Sigmoid colon (tissue), 6 donors: ENCODE measurements at regions not wholly inside any gene's neighbourhood (a gene's known extent, or its start where the extent isn't known, plus 50 kb on each side); places are given as distances from the start of the nearest gene placed in this dataset.

Experiments
- DNase-seq: peaks from one replicate; pipeline ENCODE4 v3.0.0-alpha.2; 2019
- H3K27ac ChIP-seq, 4 donors: fragments of 200-600 bp; sonication (generic); one replicate each; pipeline ENCODE4 v1.5.1; 2016 to 2019; ENCODE audit warnings: mild to moderate bottlenecking in 1 of 4
- H3K27me3 ChIP-seq, 3 donors: fragments of 200-600 bp; sonication (generic); one replicate each; pipeline ENCODE4 v1.5.1; 2019; ENCODE audit warnings: mild to moderate bottlenecking in 1 of 3
- H3K36me3 ChIP-seq, 4 donors: fragments of 200-600 bp; sonication (generic); one replicate each; pipeline ENCODE4 v1.5.1; 2016 to 2019
- H3K4me1 ChIP-seq, 4 donors: fragments of 200-600 bp; sonication (generic); one replicate each; pipeline ENCODE4 v1.5.1; 2017 to 2019
- H3K4me3 ChIP-seq, 4 donors: fragments of 200-600 bp; sonication (generic); one replicate each; pipeline ENCODE4 v1.5.1; 2017 to 2019; ENCODE audit warnings: mild to moderate bottlenecking in 2 of 4, moderate library complexity in 1 of 4
- H3K9me3 ChIP-seq, 4 donors: fragments of 200-600 bp in 3 of 4; sonication (generic) in 3 of 4; one replicate each; pipeline versions ENCODE4 v1.5.1 to v1.6.1; 2013 to 2019
- EP300 ChIP-seq, 4 donors: sonication (generic); formaldehyde crosslinking; IDR thresholded peaks; one replicate each; pipeline ENCODE4 v1.6.1; 2017; ENCODE audit warnings: antibody characterized with exemption in 4 of 4
- POLR2A ChIP-seq, 2 donors: fragments of 450-650 bp; IDR thresholded peaks; one replicate each; pipeline ENCODE4 v1.6.1; 2016; ENCODE audit warnings: antibody characterized with exemption in 2 of 2, mild to moderate bottlenecking in 2 of 2, moderate library complexity in 2 of 2
- POLR2AphosphoS5 ChIP-seq, 4 donors: sonication (generic); formaldehyde crosslinking; IDR thresholded peaks; one replicate each; pipeline ENCODE4 v1.6.1; 2017; ENCODE audit warnings: antibody characterized with exemption in 4 of 4
- WGBS, 2 donors: extraction: QIAGEN DNeasy Blood & Tissue Kit; methylation state at CpG; one replicate each; pipeline ENCODE4 v1.1.7; 2013; 5-methylcytosine and 5-hydroxymethylcytosine counted together
- intact Hi-C: fragments of 100-400 bp; cut with DNase I; formaldehyde crosslinking; loops from one replicate; pipeline ENCODE4 v1.15.1; 2023
- TF ChIP-seq, protein P1 (sequence below), 4 experiments: fragments of 450-650 bp in 3 of 4; fragments of 200-600 bp in 1 of 4; IDR thresholded peaks; one replicate each; pipeline ENCODE4 v1.5.1; 2016 to 2019; ENCODE audit warnings: antibody characterized with exemption in 4 of 4, mild to moderate bottlenecking in 3 of 4, moderate library complexity in 2 of 4
- donor health status: healthy with polysubstance abuse.
- donor health status: healthy.

DNA sequence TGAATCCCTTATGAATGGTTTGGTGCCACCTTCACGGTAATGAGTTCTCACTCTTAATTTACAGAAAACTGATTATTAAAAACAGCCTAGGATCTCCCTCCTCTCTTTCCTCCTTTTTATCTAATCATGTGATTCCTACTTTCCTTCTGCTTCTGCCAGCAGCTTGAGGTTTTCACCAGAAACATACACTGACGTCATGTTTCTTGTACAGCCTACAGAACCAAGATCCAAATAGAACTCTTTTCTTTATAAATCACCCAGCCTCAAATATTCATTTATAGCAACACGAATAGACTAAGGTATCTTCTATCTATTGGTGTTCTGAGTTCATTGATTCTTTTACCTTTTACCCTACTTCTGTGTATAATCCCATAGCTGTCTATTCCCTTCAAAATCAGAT, 388.9 kb upstream of the CDH10 start:
- WGBS, 2 donors, result 77 to 79% methylated on average over 3 of the region's 3 CpGs
- intact Hi-C loops, result no loop called here
- DNase-seq, result no peak

DNA sequence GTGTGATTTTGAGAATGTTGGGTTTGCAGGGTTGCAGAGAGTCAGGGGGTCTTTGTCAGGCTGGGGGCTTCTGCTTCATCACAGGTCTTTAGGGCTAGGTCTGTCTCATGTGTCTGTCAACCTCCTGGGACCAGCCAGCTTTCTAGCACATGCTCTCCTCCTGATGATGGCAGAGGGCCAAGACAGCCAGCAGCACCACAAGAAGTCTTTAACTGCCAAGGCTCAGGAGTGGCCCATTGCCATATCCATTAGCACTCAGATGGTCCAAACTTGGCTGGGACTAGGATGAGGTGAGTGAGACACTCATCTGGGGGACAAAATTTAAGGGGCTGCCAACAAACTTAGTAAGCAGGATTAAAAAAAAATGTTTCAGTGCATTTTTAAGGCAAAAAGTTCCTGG, 384.2 kb upstream of the CDH10 start:
- DNase-seq, result peak; percentile 62
- TF ChIP-seq POLR2A (IDR thresholded peaks at IDR 0.05), result no peak
- no peak for TF ChIP-seq EP300 (IDR thresholded peaks at IDR 0.05)
- TF ChIP-seq POLR2AphosphoS5 (IDR thresholded peaks at IDR 0.05), result no peak
- TF ChIP-seq, protein P1, sequence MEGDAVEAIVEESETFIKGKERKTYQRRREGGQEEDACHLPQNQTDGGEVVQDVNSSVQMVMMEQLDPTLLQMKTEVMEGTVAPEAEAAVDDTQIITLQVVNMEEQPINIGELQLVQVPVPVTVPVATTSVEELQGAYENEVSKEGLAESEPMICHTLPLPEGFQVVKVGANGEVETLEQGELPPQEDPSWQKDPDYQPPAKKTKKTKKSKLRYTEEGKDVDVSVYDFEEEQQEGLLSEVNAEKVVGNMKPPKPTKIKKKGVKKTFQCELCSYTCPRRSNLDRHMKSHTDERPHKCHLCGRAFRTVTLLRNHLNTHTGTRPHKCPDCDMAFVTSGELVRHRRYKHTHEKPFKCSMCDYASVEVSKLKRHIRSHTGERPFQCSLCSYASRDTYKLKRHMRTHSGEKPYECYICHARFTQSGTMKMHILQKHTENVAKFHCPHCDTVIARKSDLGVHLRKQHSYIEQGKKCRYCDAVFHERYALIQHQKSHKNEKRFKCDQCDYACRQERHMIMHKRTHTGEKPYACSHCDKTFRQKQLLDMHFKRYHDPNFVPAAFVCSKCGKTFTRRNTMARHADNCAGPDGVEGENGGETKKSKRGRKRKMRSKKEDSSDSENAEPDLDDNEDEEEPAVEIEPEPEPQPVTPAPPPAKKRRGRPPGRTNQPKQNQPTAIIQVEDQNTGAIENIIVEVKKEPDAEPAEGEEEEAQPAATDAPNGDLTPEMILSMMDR (IDR thresholded peaks at IDR 0.05), result no peak
- intact Hi-C loops, result no loop called here
- Histone ChIP-seq H3K27me3 (no peaks in the 10 kb centered on the region), H3K4me3 (no peak overlapping the region), H3K9me3 (no peaks in the 10 kb centered on the region), H3K36me3 (no peaks in the 10 kb centered on the region), H3K27ac (no peak overlapping the region), H3K4me1 (no peaks in the 10 kb centered on the region)

More for the DNA sequence above, 388.9 kb upstream of the CDH10 start:
- no peak overlapping the region for H3K4me3 ChIP-seq
- H3K4me1 ChIP-seq, result no peaks in the 10 kb centered on the region
- TF ChIP-seq EP300 (IDR thresholded peaks at IDR 0.05), result no peak
- no peaks in the 10 kb centered on the region for H3K9me3 ChIP-seq
- no peaks in the 10 kb centered on the region for H3K36me3 ChIP-seq
- no peak overlapping the region for H3K27ac ChIP-seq
- H3K27me3 ChIP-seq, result no peaks in the 10 kb centered on the region

DNA sequence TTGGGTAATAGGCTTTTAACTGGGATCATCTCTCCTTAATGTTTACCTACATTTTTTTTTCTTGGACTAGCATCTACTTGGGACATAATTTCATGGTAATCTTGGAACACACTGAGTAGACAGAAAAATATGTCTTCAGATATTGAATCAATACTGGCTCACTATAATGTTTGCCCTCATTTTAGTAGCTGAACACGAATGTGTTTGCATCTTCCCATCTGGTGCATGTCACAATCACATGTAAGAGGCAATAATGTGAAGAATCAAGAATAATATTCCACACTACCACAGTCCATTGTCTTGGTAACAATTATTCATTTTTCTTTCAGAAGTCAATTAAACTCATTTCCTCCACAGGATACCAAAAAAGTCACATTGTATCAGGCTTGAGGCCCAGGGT, 382.7 kb upstream of the CDH10 start:
- no peak for DNase-seq
- intact Hi-C loops, result no loop called here
- H3K27ac ChIP-seq, result no peak overlapping the region
- H3K36me3 ChIP-seq, result no peaks in the 10 kb centered on the region
- no peaks in the 10 kb centered on the region for H3K27me3 ChIP-seq
- H3K9me3 ChIP-seq, result no peaks in the 10 kb centered on the region
- TF ChIP-seq, protein P1 (IDR thresholded peaks at IDR 0.05), result no peak
- no peak for TF ChIP-seq POLR2AphosphoS5 (IDR thresholded peaks at IDR 0.05)
- no peak for TF ChIP-seq POLR2A (IDR thresholded peaks at IDR 0.05)
- 69 to 75% methylated on average over 1 of the region's 1 CpG for WGBS, 2 donors
- H3K4me1 ChIP-seq, result no peaks in the 10 kb centered on the region
- H3K4me3 ChIP-seq, result no peak overlapping the region

DNA sequence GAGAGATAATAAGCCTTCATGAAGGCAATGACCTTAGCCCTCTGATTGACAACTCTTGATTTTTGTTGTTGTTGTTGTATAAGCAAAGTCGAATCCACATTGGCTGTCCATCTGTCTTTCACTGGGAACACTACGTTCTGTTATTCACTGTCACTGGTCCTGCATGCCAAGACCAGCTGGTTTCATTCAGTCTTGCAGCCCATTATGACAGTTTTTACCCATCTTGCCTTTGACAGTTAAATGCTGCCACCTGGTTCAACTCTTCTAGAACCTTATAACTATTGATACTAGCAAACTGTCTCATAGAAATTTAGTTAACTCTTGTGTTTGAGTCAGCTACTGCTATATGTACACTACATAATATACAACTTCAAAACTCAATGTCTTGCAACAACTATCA, 382.3 kb upstream of the CDH10 start:
- Histone ChIP-seq H3K9me3 (no peaks in the 10 kb centered on the region), H3K4me1 (no peaks in the 10 kb centered on the region), H3K27me3 (no peaks in the 10 kb centered on the region), H3K27ac (no peak overlapping the region), H3K36me3 (no peaks in the 10 kb centered on the region), H3K4me3 (no peak overlapping the region)
- 75 to 80% methylated on average over 2 of the region's 2 CpGs for WGBS, 2 donors
- TF ChIP-seq, protein P1 (IDR thresholded peaks at IDR 0.05), result no peak
- TF ChIP-seq POLR2A (IDR thresholded peaks at IDR 0.05) (no peak), EP300 (IDR thresholded peaks at IDR 0.05) (no peak), POLR2AphosphoS5 (IDR thresholded peaks at IDR 0.05) (no peak)
- no peak for DNase-seq
- intact Hi-C loops, result no loop called here

DNA sequence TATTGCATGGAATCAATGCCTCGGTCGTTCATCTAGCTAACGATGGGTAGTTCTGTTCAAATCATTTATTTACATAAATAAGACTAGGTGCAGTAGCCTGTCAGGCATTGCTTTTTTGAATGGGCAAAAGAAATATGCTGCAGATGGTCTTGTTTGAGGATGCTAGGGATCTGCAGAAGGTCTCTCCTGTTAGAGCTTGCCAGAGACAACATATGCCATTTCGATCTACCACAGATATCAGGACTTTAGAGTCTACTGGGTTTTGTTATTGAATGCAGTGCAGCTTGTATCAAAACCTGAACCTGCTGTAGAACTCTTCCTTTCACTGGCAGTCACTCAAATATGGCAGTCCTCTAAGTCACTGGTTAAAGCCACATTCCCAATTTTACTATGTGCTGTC, 381.1 kb upstream of the CDH10 start:
- Histone ChIP-seq H3K36me3 (no peaks in the 10 kb centered on the region), H3K27me3 (no peaks in the 10 kb centered on the region), H3K27ac (no peak overlapping the region), H3K4me1 (no peaks in the 10 kb centered on the region), H3K4me3 (no peak overlapping the region), H3K9me3 (no peaks in the 10 kb centered on the region)
- intact Hi-C loops, result no loop called here
- TF ChIP-seq EP300 (IDR thresholded peaks at IDR 0.05) (no peak), POLR2A (IDR thresholded peaks at IDR 0.05) (no peak), POLR2AphosphoS5 (IDR thresholded peaks at IDR 0.05) (no peak)
- TF ChIP-seq, protein P1 (IDR thresholded peaks at IDR 0.05), result no peak
- no peak for DNase-seq
- WGBS, 2 donors, result 87 to 93% methylated on average over 4 of the region's 4 CpGs
